Lung (tissue), 11 donors: ENCODE measurements at regions not wholly inside any gene's neighbourhood (a gene's known extent, or its start where the extent isn't known, plus 50 kb on each side); places are given as distances from the start of the nearest gene placed in this dataset.

Experiments used
- ATAC-seq: fragments of 200-7000 bp; cut with Tn5 transposase; one replicate; pipeline ENCODE4 v1.9.1; 2020; ENCODE audit warnings: moderate number of reproducible peaks; ENCODE audit not compliant: insufficient read depth, low FRiP score
- DNase-seq, 3 donors: peaks; one replicate each; pipeline ENCODE4 v3.0.0-alpha.2; 2013 to 2017
- H3K27ac ChIP-seq, 2 donors: one replicate each; pipeline ENCODE4 v1.5.1; 2013; ENCODE audit warnings: mild to moderate bottlenecking in 2 of 2, moderate library complexity in 2 of 2, control low read depth in 1 of 2, inconsistent platforms in 1 of 2, low read depth in 1 of 2, low read length in 1 of 2
- H3K27me3 ChIP-seq, 3 donors: one replicate each; pipeline ENCODE4 v1.5.1; 2013; ENCODE audit warnings: low read length in 2 of 3; ENCODE audit not compliant: control insufficient read depth in 3 of 3, insufficient read depth in 3 of 3
- H3K36me3 ChIP-seq, 4 donors: one replicate each; pipeline ENCODE4 v1.5.1; 2013; ENCODE audit warnings: low read length in 4 of 4, mild to moderate bottlenecking in 1 of 4, moderate library complexity in 1 of 4; ENCODE audit not compliant: control insufficient read depth in 4 of 4, insufficient read depth in 4 of 4
- H3K4me1 ChIP-seq, 5 donors: one replicate each; pipeline ENCODE4 v1.5.1; 2013; ENCODE audit warnings: low read length in 5 of 5, mild to moderate bottlenecking in 2 of 5, moderate library complexity in 1 of 5; ENCODE audit not compliant: control insufficient read depth in 5 of 5, insufficient read depth in 5 of 5
- H3K4me3 ChIP-seq: one replicate; pipeline ENCODE4 v1.5.1; 2013; ENCODE audit warnings: mild to moderate bottlenecking, control low read depth, moderate library complexity
- H3K9ac ChIP-seq, 2 donors: one replicate each; pipeline ENCODE4 v1.5.1; 2013; ENCODE audit warnings: low read length in 2 of 2, control low read depth in 1 of 2; ENCODE audit not compliant: insufficient read depth in 1 of 2
- H3K9me3 ChIP-seq, 4 donors: one replicate each; pipeline ENCODE4 v1.5.1; 2013; ENCODE audit warnings: low read length in 3 of 4, mild to moderate bottlenecking in 1 of 4, moderate library complexity in 1 of 4; ENCODE audit not compliant: control insufficient read depth in 4 of 4, insufficient read depth in 3 of 4
- WGBS, 2 donors: extraction: QIAGEN DNeasy Blood & Tissue Kit; methylation state at CpG; one replicate each; pipeline ENCODE4 v1.1.7; 2013; 5-methylcytosine and 5-hydroxymethylcytosine counted together
- TF ChIP-seq, protein P1 (sequence below): IDR thresholded peaks from 2 replicates; pipeline ENCODE4 v1.5.1; 2012; ENCODE audit warnings: mild to moderate bottlenecking; ENCODE audit errors: control extremely low read depth, extremely low read depth
- donor health status: control.
- donor health status: control.
- donor health status: Bipolar disorder and iron deficiency.
- donor health status: healthy.
- donor health status: DM: yes; HTN: yes; CAD: no.

GRCh38 chr14:104494483-104494882 lies 85.1 kb upstream of the C14orf180 start:
- 20 to 45% methylated on average over 3 of the region's 3 CpGs for WGBS, 2 donors
- TF ChIP-seq, protein P1, sequence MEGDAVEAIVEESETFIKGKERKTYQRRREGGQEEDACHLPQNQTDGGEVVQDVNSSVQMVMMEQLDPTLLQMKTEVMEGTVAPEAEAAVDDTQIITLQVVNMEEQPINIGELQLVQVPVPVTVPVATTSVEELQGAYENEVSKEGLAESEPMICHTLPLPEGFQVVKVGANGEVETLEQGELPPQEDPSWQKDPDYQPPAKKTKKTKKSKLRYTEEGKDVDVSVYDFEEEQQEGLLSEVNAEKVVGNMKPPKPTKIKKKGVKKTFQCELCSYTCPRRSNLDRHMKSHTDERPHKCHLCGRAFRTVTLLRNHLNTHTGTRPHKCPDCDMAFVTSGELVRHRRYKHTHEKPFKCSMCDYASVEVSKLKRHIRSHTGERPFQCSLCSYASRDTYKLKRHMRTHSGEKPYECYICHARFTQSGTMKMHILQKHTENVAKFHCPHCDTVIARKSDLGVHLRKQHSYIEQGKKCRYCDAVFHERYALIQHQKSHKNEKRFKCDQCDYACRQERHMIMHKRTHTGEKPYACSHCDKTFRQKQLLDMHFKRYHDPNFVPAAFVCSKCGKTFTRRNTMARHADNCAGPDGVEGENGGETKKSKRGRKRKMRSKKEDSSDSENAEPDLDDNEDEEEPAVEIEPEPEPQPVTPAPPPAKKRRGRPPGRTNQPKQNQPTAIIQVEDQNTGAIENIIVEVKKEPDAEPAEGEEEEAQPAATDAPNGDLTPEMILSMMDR = no peak
- no peak for ATAC-seq

GRCh38 chr14:104496095-104496494 lies 83.5 kb upstream of the C14orf180 start:
- H3K4me3 ChIP-seq = no peak overlapping the region
- WGBS, 2 donors = 49 to 66% methylated on average over 6 of the region's 6 CpGs
- H3K9ac ChIP-seq = no peak overlapping the region
- H3K4me1 ChIP-seq = no peaks in the 10 kb centered on the region
- no peak overlapping the region for H3K27ac ChIP-seq
- TF ChIP-seq, protein P1 = no peak
- no peaks in the 10 kb centered on the region for H3K36me3 ChIP-seq
- DNase-seq = no peak
- no peak for ATAC-seq
- peaks cover 0 to 1% (median 0%) of the 10 kb centered on the region in 3 donors for H3K27me3 ChIP-seq
- H3K9me3 ChIP-seq = peaks cover 0 to 13% (median 3%) of the 10 kb centered on the region in 4 donors

More at GRCh38 chr14:104494483-104494882, 85.1 kb upstream of the C14orf180 start:
- no peak overlapping the region for H3K9ac ChIP-seq
- no peak overlapping the region for H3K4me3 ChIP-seq
- H3K9me3 ChIP-seq = peaks cover 0 to 11% (median 3%) of the 10 kb centered on the region in 4 donors
- H3K27me3 ChIP-seq = peaks cover 0 to 2% (median 0%) of the 10 kb centered on the region in 3 donors
- H3K36me3 ChIP-seq = no peaks in the 10 kb centered on the region
- DNase-seq = no peak
- no peak overlapping the region for H3K27ac ChIP-seq
- no peaks in the 10 kb centered on the region for H3K4me1 ChIP-seq

GRCh38 chr14:104499784-104500760 lies 79.5 kb upstream of the C14orf180 start:
- Histone ChIP-seq H3K9ac (no peak overlapping the region), H3K27ac (no peak overlapping the region), H3K27me3 (no peaks in the 10 kb centered on the region), H3K4me1 (no peaks in the 10 kb centered on the region), H3K4me3 (no peak overlapping the region), H3K36me3 (no peaks in the 10 kb centered on the region), H3K9me3 (peaks cover 0 to 34% (median 6%) of the 10 kb centered on the region in 4 donors)
- TF ChIP-seq, protein P1 = no peak
- ATAC-seq (no peak), DNase-seq (no peak)
- WGBS, 2 donors = 82% methylated on average over 15 of the region's 15 CpGs
